Gastrocnemius medialis (tissue), 4 donors: ENCODE measurements at regions not wholly inside any gene's neighbourhood (a gene's known extent, or its start where the extent isn't known, plus 50 kb on each side); places are given as distances from the start of the nearest gene placed in this dataset.

Experiments used
- ATAC-seq, 2 donors: fragments of 150-250 bp; one replicate each; pipeline ENCODE4 v1.9.1; 2016
- DNase-seq, 2 donors: peaks; one replicate each; pipeline ENCODE4 v3.0.0-alpha.2; 2019
- H3K27ac ChIP-seq, 4 donors: fragments of 200-600 bp; sonication (generic); 1 replicate in 1 of 4; 2 replicates in 3 of 4; pipeline ENCODE4 v1.5.1; 2016 to 2018; ENCODE audit warnings: mild to moderate bottlenecking in 2 of 4, moderate library complexity in 1 of 4
- H3K27me3 ChIP-seq, 3 donors: fragments of 200-600 bp; sonication (generic) in 2 of 3; 1 replicate in 1 of 3; 2 replicates in 2 of 3; pipeline versions ENCODE4 v1.5.1 to v1.6.0; 2016 to 2019; ENCODE audit warnings: mild to moderate bottlenecking in 1 of 3, moderate library complexity in 1 of 3
- H3K36me3 ChIP-seq, 2 donors: fragments of 200-600 bp; sonication (generic) in 1 of 2; one replicate each; pipeline ENCODE4 v1.5.1; 2017 to 2018
- H3K4me1 ChIP-seq, 2 donors: fragments of 200-600 bp; sonication (generic) in 1 of 2; one replicate each; pipeline ENCODE4 v1.5.1; 2016 to 2017; ENCODE audit warnings: mild to moderate bottlenecking in 2 of 2
- H3K4me3 ChIP-seq, 4 donors: fragments of 200-600 bp; sonication (generic) in 3 of 4; 1 replicate in 1 of 4; 2 replicates in 3 of 4; pipeline ENCODE4 v1.5.1; 2016 to 2019; ENCODE audit warnings: mild to moderate bottlenecking in 2 of 4
- H3K9me3 ChIP-seq, 3 donors: fragments of 200-600 bp; sonication (generic) in 2 of 3; 1 replicate in 1 of 3; 2 replicates in 2 of 3; pipeline ENCODE4 v1.5.1; 2016 to 2019
- POLR2A ChIP-seq, 2 donors: fragments of 450-650 bp; IDR thresholded peaks; one replicate each; pipeline ENCODE4 v1.6.1; 2017; ENCODE audit warnings: antibody characterized with exemption in 2 of 2, mild to moderate bottlenecking in 2 of 2, moderate library complexity in 2 of 2
- in situ Hi-C, 4 donors: fragments of 200-750 bp; cut with MboI; loops; one replicate each; pipeline versions ENCODE4 v1.15.0 to v1.8.0; 2017; ENCODE audit warnings: low sequenced_read_pairs in 4 of 4
- intact Hi-C: fragments of 100-400 bp; cut with DNase I; formaldehyde crosslinking; loops from one replicate; pipeline ENCODE4 v1.15.1; 2023; ENCODE audit warnings: low total_unique reads
- TF ChIP-seq, protein P1 (sequence below), 5 experiments: fragments of 450-650 bp in 3 of 5; fragments of 200-600 bp in 2 of 5; sonication (generic) in 2 of 5; IDR thresholded peaks in 4 of 5; conservative IDR thresholded peaks in 1 of 5; 1 replicate in 4 of 5; 2 replicates in 1 of 5; pipeline ENCODE4 v1.5.1; 2016 to 2019; ENCODE audit warnings: antibody characterized with exemption in 5 of 5, mild to moderate bottlenecking in 3 of 5, moderate library complexity in 3 of 5

- in situ Hi-C loops: no loop called here
- intact Hi-C loops: loop anchor here (10.0 kb wide), 1 partner anchor 177 kb away; no protein-coding TSS in a partner anchor
- TF ChIP-seq, protein P1, sequence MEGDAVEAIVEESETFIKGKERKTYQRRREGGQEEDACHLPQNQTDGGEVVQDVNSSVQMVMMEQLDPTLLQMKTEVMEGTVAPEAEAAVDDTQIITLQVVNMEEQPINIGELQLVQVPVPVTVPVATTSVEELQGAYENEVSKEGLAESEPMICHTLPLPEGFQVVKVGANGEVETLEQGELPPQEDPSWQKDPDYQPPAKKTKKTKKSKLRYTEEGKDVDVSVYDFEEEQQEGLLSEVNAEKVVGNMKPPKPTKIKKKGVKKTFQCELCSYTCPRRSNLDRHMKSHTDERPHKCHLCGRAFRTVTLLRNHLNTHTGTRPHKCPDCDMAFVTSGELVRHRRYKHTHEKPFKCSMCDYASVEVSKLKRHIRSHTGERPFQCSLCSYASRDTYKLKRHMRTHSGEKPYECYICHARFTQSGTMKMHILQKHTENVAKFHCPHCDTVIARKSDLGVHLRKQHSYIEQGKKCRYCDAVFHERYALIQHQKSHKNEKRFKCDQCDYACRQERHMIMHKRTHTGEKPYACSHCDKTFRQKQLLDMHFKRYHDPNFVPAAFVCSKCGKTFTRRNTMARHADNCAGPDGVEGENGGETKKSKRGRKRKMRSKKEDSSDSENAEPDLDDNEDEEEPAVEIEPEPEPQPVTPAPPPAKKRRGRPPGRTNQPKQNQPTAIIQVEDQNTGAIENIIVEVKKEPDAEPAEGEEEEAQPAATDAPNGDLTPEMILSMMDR (IDR thresholded peaks at IDR 0.05 in 4 of 5, conservative IDR thresholded peaks at IDR 0.05 in 1 of 5): no peak
- no peak for TF ChIP-seq POLR2A (IDR thresholded peaks at IDR 0.05)
- peak overlapping the region; percentile 47 to 66 (median 58) for H3K27ac ChIP-seq
- ATAC-seq (peak in 1 of 2 donors; percentile 32), DNase-seq (no peak)
- H3K9me3 ChIP-seq: no peaks in the 10 kb centered on the region
- no peak overlapping the region for H3K4me3 ChIP-seq
- H3K36me3 ChIP-seq: no peaks in the 10 kb centered on the region
- no peaks in the 10 kb centered on the region for H3K4me1 ChIP-seq
- H3K27me3 ChIP-seq: no peaks in the 10 kb centered on the region
These were observed 56.4 kb upstream of the USP44 start for GRCh38 chr12:95607642-95608041.

DNA sequence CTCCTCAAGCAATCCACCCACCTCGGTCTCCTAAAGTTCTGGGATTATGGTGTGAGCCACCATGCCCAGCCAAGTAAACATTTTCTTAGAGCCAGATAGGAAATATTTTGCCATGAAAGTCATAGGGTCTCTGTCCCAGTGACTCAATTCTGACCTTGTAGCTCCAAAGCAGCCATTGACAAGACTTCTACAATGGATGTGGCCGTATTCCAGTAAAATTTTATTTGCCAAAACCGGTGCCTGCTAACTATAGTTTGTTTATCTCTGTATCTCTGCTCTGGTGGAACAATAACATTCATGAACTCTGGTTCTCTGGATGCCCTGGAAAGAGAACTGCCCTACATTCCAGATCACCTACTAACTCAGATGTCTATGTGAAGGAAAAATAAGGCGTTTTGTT is 54.6 kb upstream of the USP44 start:
- in situ Hi-C loops (no loop called here), intact Hi-C loops (loop anchor here (10.0 kb wide), 1 partner anchor 179 kb away; no protein-coding TSS in a partner anchor)
- peak in 1 of 2 donors; percentile 67 for ATAC-seq
- H3K27ac ChIP-seq: peak overlapping the region in 2 of 4 donors; percentile 56 to 59
- H3K27me3 ChIP-seq: no peaks in the 10 kb centered on the region
- no peaks in the 10 kb centered on the region for H3K9me3 ChIP-seq
- no peaks in the 10 kb centered on the region for H3K36me3 ChIP-seq
- TF ChIP-seq, protein P1 (IDR thresholded peaks at IDR 0.05 in 4 of 5, conservative IDR thresholded peaks at IDR 0.05 in 1 of 5): no peak
- no peak for TF ChIP-seq POLR2A (IDR thresholded peaks at IDR 0.05)
- no peak overlapping the region for H3K4me3 ChIP-seq
- H3K4me1 ChIP-seq: no peaks in the 10 kb centered on the region
- no peak for DNase-seq

DNA sequence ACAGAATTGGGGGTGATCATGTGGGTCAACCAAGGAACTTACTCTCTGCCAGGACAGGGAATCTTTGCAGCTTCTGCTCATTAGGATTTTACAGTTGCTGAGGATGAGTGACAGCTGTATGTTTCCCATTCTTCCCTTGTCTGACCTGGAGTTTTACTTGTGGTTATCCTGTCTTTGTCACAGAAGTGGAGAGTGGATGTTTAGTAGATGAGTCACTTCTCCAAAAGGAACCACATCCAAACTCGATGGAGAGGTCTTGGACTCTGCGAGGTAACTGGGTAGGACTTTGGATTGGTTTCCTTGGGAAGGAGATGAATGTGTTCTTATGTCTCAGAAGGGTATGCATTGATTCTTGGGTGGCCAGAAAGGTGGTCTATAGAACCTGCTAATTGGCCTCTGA is 53.8 kb upstream of the USP44 start:
- Histone ChIP-seq H3K4me3 (no peak overlapping the region), H3K27ac (peak overlapping the region in 1 of 4 donors; percentile 59), H3K36me3 (no peaks in the 10 kb centered on the region), H3K27me3 (no peaks in the 10 kb centered on the region), H3K4me1 (no peaks in the 10 kb centered on the region), H3K9me3 (no peaks in the 10 kb centered on the region)
- in situ Hi-C loops: no loop called here
- no peak for ATAC-seq
- no peak for DNase-seq
- TF ChIP-seq, protein P1 (IDR thresholded peaks at IDR 0.05 in 4 of 5, conservative IDR thresholded peaks at IDR 0.05 in 1 of 5): no peak
- no peak for TF ChIP-seq POLR2A (IDR thresholded peaks at IDR 0.05)
- intact Hi-C loops: loop anchor here (10.0 kb wide), 1 partner anchor 180 kb away; no protein-coding TSS in a partner anchor

- TF ChIP-seq, protein P1 (IDR thresholded peaks at IDR 0.05 in 4 of 5, conservative IDR thresholded peaks at IDR 0.05 in 1 of 5): no peak
- TF ChIP-seq POLR2A (IDR thresholded peaks at IDR 0.05): no peak
- ATAC-seq: no peak
- intact Hi-C loops (loop anchor here (10.0 kb wide), 1 partner anchor 181 kb away; no protein-coding TSS in a partner anchor), in situ Hi-C loops (no loop called here)
- no peak for DNase-seq
- no peak overlapping the region for H3K27ac ChIP-seq
- H3K4me3 ChIP-seq: no peak overlapping the region
- H3K27me3 ChIP-seq: no peaks in the 10 kb centered on the region
- no peaks in the 10 kb centered on the region for H3K9me3 ChIP-seq
- no peaks in the 10 kb centered on the region for H3K36me3 ChIP-seq
- no peaks in the 10 kb centered on the region for H3K4me1 ChIP-seq
These were observed 52.3 kb upstream of the USP44 start for GRCh38 chr12:95603351-95604145.
